ENCODE measurements at regions not wholly inside any gene's neighbourhood (a gene's known extent, or its start where the extent isn't known, plus 50 kb on each side); places are given as distances from the start of the nearest gene placed in this dataset.

DNA sequence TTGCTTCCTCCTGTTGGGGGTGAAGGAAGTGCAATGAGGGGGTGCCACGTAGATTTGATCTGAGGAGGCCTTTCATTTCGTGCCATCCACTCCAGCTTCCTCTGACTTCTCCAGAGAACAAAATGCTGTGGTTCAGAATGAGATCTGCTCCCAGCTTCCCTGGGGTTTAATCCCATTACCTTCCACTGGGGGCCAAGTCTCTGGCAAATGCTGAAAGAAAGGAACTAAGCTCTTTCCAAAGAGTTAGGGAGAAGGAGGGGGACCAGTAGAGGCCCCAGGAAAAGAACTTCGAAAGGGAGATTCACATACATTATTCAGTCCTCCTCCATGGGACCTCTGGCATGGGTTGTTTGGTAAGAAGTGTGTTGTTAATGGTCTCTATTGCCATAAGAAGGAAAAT is 727.0 kb downstream of the TYW1 start:
- no peak for TF ChIP-seq CTCF (IDR thresholded peaks at IDR 0.05)
- TF ChIP-seq POLR2A (IDR thresholded peaks at IDR 0.05) = no peak
- no peak for TF ChIP-seq EP300 (IDR thresholded peaks at IDR 0.05)
- no peak for TF ChIP-seq POLR2AphosphoS5 (IDR thresholded peaks at IDR 0.05)
